ENCODE measurements at regions not wholly inside any gene's neighbourhood (a gene's known extent, or its start where the extent isn't known, plus 50 kb on each side); places are given as distances from the start of the nearest gene placed in this dataset.

DNA sequence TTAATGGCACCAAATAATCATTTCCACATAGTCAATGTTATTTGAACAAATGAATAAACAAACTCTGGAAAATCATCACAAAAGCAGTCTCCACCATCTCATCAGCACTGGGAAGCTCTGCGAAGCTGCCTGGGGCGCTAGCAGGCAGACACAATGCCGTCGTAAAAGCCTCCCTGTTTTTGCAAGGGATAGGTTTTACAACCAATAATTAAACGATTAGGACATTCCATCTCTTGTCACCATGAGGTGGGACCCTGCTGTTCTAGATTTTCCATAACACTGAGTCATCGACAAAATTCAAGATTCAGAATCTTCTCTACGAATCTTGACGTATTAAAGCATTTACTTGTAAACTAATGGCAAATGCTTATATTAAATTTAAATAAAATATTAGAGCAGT lies 172.8 kb upstream of the AKR1E2 start:
- no peak overlapping the region for H3K27ac ChIP-seq
- TF ChIP-seq, protein P1, sequence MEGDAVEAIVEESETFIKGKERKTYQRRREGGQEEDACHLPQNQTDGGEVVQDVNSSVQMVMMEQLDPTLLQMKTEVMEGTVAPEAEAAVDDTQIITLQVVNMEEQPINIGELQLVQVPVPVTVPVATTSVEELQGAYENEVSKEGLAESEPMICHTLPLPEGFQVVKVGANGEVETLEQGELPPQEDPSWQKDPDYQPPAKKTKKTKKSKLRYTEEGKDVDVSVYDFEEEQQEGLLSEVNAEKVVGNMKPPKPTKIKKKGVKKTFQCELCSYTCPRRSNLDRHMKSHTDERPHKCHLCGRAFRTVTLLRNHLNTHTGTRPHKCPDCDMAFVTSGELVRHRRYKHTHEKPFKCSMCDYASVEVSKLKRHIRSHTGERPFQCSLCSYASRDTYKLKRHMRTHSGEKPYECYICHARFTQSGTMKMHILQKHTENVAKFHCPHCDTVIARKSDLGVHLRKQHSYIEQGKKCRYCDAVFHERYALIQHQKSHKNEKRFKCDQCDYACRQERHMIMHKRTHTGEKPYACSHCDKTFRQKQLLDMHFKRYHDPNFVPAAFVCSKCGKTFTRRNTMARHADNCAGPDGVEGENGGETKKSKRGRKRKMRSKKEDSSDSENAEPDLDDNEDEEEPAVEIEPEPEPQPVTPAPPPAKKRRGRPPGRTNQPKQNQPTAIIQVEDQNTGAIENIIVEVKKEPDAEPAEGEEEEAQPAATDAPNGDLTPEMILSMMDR (conservative IDR thresholded peaks at IDR 0.05): no peak

DNA sequence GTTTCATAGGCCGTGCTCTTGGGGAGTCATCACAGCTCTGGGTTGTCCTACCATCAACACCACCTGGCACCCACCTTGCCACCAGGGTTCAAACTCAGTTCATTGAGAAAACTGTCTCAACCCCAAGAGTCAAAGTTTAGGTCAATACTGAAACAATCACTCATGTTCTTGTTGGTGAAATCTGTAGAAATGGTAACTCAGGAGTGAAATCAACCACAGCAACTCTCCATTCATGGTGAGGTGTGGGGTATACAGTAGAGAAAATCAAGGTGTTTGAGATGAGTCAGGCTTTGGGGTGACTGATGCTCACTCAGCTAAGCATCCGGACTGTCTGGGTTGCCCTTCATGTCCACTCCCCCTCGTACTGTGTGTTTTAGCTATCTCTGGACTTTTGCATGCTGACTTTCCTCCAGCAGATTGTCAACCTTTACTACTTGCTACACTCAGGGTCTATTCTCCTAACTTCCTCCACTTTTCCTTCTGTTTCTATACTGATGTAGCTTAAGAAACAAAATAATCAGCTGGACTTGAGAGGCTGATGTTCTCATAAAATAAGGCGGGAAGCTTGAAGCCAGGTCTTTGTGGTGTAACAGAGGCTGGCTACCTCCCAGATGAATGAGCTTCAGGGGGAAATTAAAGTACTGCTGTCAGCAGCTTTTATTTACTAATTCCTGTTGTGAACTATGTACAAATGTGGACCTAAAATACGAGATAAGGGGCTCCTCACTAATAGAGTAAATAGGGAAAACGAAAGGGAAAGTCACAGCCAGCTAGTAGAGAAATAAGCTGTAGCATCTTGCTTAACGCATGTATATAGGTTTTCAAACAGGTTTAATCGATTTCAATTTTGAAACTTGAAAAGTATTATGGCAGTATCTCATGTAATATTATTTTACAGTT lies 173.6 kb upstream of the AKR1E2 start:
- TF ChIP-seq, protein P1 (conservative IDR thresholded peaks at IDR 0.05): no peak
- no peak overlapping the region for H3K27ac ChIP-seq

DNA sequence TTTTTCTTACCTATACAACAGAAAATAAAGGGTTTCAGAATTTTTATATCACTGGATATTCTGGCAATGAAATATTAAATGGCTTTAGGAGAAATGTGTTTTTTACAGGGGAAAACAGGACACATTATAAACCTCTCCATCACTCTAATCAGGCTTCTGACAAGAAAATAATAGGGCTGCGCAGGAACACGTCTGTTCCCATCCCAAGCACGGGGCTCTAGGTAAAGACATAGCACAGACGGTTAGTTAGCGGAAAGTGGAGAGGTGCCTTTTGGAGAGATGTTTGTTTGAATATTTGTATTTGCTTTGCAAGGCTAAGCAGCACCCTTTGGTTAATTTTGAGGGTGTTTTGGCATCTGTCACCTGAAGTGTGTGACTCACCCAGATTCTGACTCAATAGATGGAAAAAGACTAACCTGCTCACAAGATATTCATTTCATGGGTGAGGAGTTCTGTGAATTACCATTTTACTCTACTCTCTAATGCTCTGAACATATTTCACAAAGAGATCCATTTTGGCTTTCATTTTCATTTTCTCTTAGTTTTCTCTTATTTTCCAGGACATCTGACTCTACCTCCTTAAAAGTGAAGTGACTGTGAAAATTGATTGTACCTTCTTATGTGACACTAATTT lies 174.5 kb upstream of the AKR1E2 start:
- TF ChIP-seq, protein P1 (conservative IDR thresholded peaks at IDR 0.05): no peak
- H3K27ac ChIP-seq: peak overlapping the region; percentile 58

DNA sequence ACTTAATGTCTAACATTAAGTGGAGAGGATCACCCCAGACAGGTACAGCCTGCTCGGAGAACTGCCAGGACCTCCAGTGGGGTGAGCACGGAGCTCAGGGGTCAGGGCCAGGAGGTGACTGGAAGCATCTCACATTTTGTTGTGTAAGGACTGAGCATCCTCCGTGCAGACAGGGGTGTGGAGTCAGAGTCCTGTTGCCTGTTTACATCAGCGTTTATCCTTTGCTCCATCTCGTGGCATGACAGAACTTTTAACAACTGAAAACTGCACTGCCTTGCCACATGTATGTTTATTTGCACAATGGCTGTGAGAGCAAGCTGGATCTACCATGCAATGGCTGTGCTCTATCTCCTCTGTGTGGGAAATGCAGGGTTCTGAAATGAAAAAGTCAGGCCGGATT lies 175.4 kb upstream of the AKR1E2 start:
- H3K27ac ChIP-seq: peak overlapping the region; percentile 58

DNA sequence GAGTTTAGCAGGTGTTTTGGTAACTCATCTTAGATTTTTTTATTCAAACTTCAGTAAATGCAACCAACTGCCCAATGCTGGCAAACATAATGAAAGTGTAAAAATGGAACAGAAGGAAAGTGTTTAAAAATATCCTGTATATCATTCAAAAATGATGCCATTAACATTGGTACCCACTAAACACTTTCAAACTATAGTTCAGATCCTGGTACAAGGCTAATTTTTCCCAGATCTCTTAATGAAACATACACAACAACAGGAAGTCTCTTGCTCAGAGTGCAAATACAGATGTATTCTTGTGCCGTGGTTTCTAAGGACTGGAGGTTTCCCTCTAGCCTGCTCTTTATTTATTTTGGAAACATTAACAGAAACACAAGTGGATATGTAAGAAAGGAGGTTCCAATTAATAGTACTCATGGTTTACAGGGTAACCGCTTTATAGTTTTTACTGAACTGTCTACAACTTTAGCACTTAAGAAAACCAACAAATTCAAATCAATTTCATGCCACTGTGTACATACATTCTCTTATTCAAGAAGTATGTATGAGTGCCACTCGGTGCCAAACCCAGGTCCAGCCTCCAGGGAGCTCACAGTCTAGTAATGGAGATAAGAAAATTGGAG lies 176.0 kb upstream of the AKR1E2 start:
- TF ChIP-seq, protein P1 (conservative IDR thresholded peaks at IDR 0.05): no peak

More for the DNA sequence above, 175.4 kb upstream of the AKR1E2 start:
- TF ChIP-seq, protein P1 (conservative IDR thresholded peaks at IDR 0.05): 0 out of 2 replicates have a peak, but pooled peaks have one; percentile 21

DNA sequence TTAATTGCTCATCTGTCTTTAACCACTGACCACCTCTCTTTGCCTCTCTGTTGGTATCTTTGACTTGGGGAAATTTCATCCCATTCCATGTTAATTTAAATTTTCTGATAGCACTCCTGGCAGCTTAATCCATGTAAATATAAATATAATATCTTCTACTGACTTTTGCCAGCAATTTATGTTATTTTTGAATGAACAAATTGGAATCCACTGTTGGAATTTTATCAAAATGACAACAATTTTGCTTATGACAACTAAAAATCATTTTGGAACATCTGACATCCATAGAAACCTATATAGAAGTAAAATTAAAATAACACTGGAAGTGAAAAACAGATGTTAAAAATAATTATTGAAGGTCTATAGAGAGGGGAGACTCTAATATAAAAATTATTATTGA lies 176.5 kb upstream of the AKR1E2 start:
- TF ChIP-seq, protein P1 (conservative IDR thresholded peaks at IDR 0.05): no peak
- H3K27ac ChIP-seq: peak overlapping the region; percentile 58

More for the DNA sequence above, 176.0 kb upstream of the AKR1E2 start:
- H3K27ac ChIP-seq: peak overlapping the region; percentile 58

DNA sequence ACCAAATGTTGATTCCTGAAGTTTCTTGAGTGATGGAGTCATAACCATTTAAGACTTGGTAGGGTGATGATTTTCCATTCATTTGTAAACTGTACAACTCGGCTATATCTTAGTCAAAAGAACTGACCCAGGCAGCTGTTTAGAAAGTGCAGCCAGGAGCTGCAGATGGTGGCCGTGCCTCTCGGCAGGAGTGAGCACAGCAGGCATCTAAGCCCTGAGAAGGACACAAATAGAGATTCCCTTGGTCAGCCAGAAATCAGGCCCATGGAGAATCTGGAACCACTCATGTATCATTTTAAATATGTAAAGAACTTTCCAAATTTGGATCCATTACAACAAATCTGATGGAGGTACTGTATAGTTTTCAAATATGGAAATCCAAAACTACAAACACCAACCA lies 177.0 kb upstream of the AKR1E2 start:
- TF ChIP-seq, protein P1 (conservative IDR thresholded peaks at IDR 0.05): no peak
- no peak overlapping the region for H3K27ac ChIP-seq

Measured in VCaP (cell line).